Neural crest cell (in vitro differentiated cells): ENCODE measurements at regions not wholly inside any gene's neighbourhood (a gene's known extent, or its start where the extent isn't known, plus 50 kb on each side); places are given as distances from the start of the nearest gene placed in this dataset.
A peak's percentile ranks its signal among the peaks of the same experiment; 100 is the strongest.

Experiments
- DNase-seq: peaks from one replicate; pipeline ENCODE4 v3.0.0; 2021; ENCODE audit warnings: low read depth, mixed read lengths, low spot score
- H3K27ac Mint-ChIP-seq: one replicate; pipeline ENCODE4 v1.8.0; 2021; ENCODE audit warnings: mild to moderate bottlenecking, mixed read lengths; ENCODE audit not compliant: unreplicated experiment
- H3K27me3 Mint-ChIP-seq: 2 replicates; pipeline ENCODE4 v1.8.0; 2021; ENCODE audit warnings: low read depth, mild to moderate bottlenecking, mixed read lengths
- H3K36me3 Mint-ChIP-seq: 2 replicates; pipeline ENCODE4 v1.8.0; 2021; ENCODE audit warnings: low read depth, mild to moderate bottlenecking, mixed read lengths
- H3K4me1 Mint-ChIP-seq: 2 replicates; pipeline ENCODE4 v1.8.0; 2021; ENCODE audit warnings: mixed read lengths
- H3K4me3 Mint-ChIP-seq: one replicate; pipeline ENCODE4 v1.8.0; 2021; ENCODE audit warnings: mild to moderate bottlenecking, mixed read lengths
- H3K9me3 Mint-ChIP-seq: 2 replicates; pipeline ENCODE4 v1.8.0; 2021; ENCODE audit warnings: mixed read lengths
- CTCF ChIP-seq: fragments of 200-600 bp; sonication (generic); conservative IDR thresholded peaks from 2 replicates; pipeline ENCODE4 v1.5.0; 2021; ENCODE audit warnings: antibody characterized with exemption, mild to moderate bottlenecking

GRCh38 chr10:10362800-10363199 is 654.9 kb upstream of the CELF2 start:
- H3K27me3 Mint-ChIP-seq = no peaks in the 10 kb centered on the region
- no peak overlapping the region for H3K27ac Mint-ChIP-seq
- TF ChIP-seq CTCF = no peak

GRCh38 chr10:10363217-10363616 is 654.5 kb upstream of the CELF2 start:
- H3K9me3 Mint-ChIP-seq = peaks cover 4% of the 10 kb centered on the region
- peak overlapping the region; percentile 73 for H3K27ac Mint-ChIP-seq
- TF ChIP-seq CTCF = no peak
- H3K4me3 Mint-ChIP-seq = no peak overlapping the region
- peaks cover 27% of the 10 kb centered on the region for H3K4me1 Mint-ChIP-seq
- no peaks in the 10 kb centered on the region for H3K27me3 Mint-ChIP-seq
- H3K36me3 Mint-ChIP-seq = no peaks in the 10 kb centered on the region
- DNase-seq = no peak

More at GRCh38 chr10:10362800-10363199, 654.9 kb upstream of the CELF2 start:
- Mint-ChIP-seq H3K9me3 (peaks cover 4% of the 10 kb centered on the region), H3K4me1 (peaks cover 23% of the 10 kb centered on the region), H3K4me3 (no peak overlapping the region), H3K36me3 (no peaks in the 10 kb centered on the region)
- DNase-seq = no peak

GRCh38 chr10:10364902-10365301 is 652.8 kb upstream of the CELF2 start:
- H3K27me3 Mint-ChIP-seq = no peaks in the 10 kb centered on the region

GRCh38 chr10:10365676-10366075 is 652.0 kb upstream of the CELF2 start:
- no peak for TF ChIP-seq CTCF
- no peak overlapping the region for H3K27ac Mint-ChIP-seq
- no peaks in the 10 kb centered on the region for H3K36me3 Mint-ChIP-seq

More at GRCh38 chr10:10364902-10365301, 652.8 kb upstream of the CELF2 start:
- H3K4me1 Mint-ChIP-seq = peaks cover 35% of the 10 kb centered on the region
- no peaks in the 10 kb centered on the region for H3K36me3 Mint-ChIP-seq
- no peak for TF ChIP-seq CTCF
- no peak for DNase-seq
- no peaks in the 10 kb centered on the region for H3K9me3 Mint-ChIP-seq
- no peak overlapping the region for H3K27ac Mint-ChIP-seq
- H3K4me3 Mint-ChIP-seq = no peak overlapping the region

GRCh38 chr10:10366836-10367235 is 650.8 kb upstream of the CELF2 start:
- H3K27ac Mint-ChIP-seq = peak overlapping the region; percentile 47
- H3K27me3 Mint-ChIP-seq = no peaks in the 10 kb centered on the region
- peaks cover 26% of the 10 kb centered on the region for H3K4me1 Mint-ChIP-seq
- no peak for DNase-seq
- no peak overlapping the region for H3K4me3 Mint-ChIP-seq
- no peaks in the 10 kb centered on the region for H3K9me3 Mint-ChIP-seq
- no peaks in the 10 kb centered on the region for H3K36me3 Mint-ChIP-seq
- TF ChIP-seq CTCF = no peak

More at GRCh38 chr10:10365676-10366075, 652.0 kb upstream of the CELF2 start:
- Mint-ChIP-seq H3K4me1 (peaks cover 35% of the 10 kb centered on the region), H3K4me3 (no peak overlapping the region), H3K9me3 (no peaks in the 10 kb centered on the region), H3K27me3 (no peaks in the 10 kb centered on the region)
- DNase-seq = no peak

- Mint-ChIP-seq H3K4me1 (peaks cover 22% of the 10 kb centered on the region), H3K27me3 (no peaks in the 10 kb centered on the region), H3K4me3 (no peak overlapping the region), H3K27ac (peak overlapping the region; percentile 47), H3K36me3 (no peaks in the 10 kb centered on the region), H3K9me3 (no peaks in the 10 kb centered on the region)
- DNase-seq = no peak
- TF ChIP-seq CTCF = no peak
These were observed 650.4 kb upstream of the CELF2 start for GRCh38 chr10:10367264-10367663.
